HG03108 (cell line): ENCODE measurements at regions not wholly inside any gene's neighbourhood (a gene's known extent, or its start where the extent isn't known, plus 50 kb on each side); places are given as distances from the start of the nearest gene placed in this dataset.

Experiments
- ATAC-seq: cut with Tn5 transposase; IDR thresholded peaks from one replicate; pipeline ENCODE4 v1.9.1; 2021; ENCODE audit warnings: moderate library complexity; ENCODE audit not compliant: unreplicated experiment

DNA sequence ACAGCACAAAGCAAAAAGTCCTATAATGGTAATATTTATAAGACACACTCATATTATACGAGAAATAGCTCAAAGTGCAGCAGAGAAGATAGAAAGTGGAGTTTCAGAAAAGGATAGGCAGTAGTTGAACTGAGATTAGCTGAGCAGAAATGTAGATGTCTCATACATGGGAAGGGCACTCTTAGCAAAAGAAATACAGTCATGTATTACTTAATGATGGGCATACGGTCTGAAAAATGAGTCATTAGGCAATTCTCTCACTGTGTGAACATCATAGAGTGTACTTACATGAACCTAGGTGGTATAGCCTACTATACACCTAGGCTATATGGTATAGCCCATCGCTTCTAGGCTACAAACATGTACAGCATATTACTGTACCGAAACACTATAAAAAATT lies 671.3 kb downstream of the RPS29 start:
- ATAC-seq, result no peak

DNA sequence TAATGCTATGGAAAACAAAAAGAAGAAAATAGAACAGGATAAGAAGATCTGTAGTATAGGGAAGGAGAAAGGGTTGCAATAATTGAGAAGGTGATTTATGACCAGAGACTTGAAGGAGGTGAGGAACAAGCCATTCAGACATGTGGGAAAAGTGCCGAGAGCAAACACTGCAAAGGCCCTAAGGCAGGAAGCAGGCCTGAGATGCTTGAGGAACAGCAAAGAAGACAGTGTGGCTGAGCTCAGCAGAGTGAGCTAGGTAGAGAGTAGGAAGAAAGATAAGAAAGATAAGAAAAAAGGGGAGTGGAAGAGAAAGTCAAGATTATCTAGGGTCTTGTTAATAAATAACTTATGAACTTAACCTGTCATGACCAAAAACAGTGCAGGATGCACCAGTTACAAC lies 671.8 kb downstream of the RPS29 start:
- no peak for ATAC-seq

DNA sequence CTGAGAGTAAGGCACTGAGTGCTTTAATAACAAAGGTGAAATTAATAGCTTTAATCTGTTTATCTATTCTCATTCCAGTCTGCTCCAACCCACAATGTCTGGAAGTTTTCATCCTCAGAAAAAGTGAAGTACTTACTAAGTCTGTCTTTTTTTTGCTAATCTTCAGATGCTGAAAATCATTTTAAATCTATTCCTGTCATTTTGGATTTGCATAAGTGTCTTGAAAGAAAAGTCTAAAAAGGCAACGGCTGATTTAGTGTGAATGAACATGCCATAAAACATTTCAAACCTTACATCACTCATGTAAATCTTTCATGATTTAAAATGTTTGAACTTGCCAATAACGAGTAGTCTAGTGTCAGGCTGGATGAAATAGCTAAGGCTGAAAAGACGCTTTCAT lies 685.6 kb downstream of the RPS29 start:
- ATAC-seq, result no peak

DNA sequence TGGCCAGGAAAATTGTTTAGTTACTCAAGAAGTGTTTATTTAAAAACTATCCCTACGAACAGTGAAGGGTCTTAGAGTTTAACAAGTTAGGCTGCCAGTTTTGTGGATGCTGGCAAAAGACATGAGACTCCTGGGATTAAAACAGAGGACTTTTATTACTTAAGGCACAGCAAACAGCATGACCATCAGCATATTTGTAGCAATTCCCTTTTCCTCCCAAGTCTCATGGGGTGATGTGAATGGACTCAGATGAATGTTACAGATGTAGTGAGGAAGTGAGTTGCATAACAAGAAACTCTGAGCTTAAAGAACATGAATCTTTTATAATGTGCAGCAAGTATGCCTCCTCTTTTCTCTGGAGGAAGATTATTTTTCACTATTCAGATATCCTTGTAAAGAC lies 695.8 kb downstream of the RPS29 start:
- no peak for ATAC-seq

DNA sequence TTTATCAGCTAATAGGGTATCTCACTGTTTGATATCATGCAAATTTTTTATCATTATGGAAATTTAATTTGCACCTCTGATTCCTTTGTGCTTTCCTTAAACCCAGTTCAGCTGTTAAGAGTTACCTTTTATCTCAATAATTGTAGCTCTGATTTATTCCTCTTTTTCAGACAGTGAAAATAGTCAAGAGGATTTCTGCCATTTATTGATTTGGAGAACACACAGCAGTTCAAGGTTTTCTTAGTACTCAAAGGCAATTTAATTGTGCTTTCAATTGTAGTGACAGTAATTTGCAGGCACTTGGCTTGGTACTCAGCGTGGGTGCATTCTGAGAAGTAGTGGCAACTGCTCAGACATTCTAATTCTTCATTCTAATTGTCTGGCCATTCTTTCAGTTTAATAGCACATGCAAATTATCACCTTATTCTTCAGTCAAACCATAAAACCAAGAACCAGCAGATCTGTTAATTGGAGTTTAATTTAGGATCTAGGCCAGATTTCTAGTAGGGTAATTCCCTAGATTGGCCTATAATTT lies 709.3 kb downstream of the RPS29 start:
- no peak for ATAC-seq

DNA sequence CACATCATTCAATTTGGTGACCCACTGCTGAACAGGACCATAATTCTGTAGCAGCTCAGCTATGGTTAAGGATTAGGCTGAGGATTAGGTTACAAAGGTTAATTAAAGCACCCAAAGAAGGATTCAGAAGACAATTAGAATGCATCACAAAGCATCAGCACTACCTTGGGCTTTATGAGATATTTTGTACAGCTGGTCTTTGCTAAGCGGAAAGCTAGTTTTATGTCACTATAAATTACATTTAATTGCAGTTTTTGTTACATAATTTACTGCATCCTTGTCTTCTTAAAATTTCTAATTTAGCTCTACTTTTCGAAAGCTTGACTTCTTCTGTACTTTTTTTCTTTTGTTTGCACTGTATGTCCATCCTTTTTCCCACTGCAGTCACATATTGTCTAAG lies 711.5 kb downstream of the RPS29 start:
- ATAC-seq, result no peak

DNA sequence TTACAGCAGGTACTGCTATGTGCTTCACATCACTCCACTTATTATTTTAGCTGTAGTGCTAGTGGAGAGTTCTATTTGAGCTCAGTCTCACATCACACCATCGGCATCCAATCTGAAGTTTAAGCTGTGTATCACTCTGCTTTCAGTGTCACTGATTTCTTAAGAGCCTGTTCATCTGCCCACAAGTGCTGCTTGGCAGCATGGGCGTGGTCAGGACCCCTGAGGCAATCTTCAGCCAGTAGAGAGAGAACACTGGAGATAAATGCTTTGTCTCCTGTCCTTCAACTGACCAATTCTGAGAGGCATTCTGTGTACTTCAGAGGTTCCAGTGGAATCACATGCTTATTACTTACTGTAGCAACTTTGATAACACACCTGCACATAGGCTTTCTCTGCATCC lies 728.8 kb downstream of the RPS29 start:
- ATAC-seq, result no peak

DNA sequence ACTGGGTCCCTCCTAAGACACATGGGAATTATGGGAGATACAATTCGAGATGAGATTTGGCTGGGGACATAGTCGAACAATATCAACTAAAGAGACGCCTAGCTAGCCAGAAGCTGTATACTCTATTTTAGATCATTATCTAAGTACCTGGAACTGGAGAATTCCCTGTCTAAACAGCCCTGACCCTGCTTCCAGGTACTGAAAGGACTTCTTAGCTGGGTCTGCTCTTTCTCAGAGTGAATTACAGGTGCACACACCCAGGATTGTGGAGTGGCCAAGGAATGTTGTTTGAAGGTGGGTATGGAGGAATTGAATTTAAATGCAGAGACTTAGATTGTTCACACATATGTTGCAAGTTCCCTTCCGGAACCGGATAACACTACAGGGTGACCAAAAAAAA lies 733.0 kb downstream of the RPS29 start:
- no peak for ATAC-seq

DNA sequence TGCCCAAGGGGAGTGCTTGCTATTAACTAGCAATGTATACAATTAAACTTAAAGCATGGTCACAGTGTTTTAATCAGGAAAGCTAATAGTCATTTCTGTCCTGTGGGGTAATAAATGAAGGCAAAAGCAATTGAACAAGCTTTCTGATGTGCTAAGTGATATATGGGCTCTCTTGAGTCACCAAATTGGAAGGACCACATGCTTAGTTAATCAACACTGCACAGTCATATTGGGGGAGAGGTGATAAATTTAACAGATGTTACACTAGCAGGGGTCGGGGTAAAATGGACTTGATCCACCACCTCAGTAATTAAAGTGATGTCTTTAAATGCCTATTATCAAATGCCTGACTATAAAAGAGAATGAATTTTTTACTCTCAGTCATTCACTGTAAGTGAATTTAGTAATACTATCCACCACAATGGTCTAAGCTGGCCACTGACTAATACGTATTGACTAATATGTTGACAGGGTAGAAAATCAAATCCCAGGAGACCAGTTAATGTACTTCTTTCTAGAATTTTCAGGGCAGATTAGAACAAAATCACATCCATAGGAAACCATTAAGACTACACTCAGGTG lies 736.3 kb downstream of the RPS29 start:
- ATAC-seq, result no peak

DNA sequence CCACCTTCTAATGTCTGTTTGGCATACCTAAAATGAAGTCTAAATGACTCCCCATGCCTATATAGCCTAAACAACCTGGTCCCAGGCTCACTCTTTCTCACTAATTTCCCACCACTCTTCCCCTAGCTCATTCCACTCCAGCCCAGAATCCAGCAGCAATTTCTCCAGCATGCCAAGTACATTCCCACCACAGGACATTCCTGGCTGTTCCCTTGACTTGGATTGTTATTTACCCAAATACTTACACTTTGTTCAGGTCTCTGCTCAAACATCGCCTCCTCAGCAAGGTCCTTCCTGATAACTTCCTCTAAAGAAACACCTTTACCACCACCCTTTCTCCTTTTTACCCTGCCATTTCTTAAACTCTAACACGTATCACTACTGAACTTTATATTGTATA lies 743.4 kb downstream of the RPS29 start:
- no peak for ATAC-seq

DNA sequence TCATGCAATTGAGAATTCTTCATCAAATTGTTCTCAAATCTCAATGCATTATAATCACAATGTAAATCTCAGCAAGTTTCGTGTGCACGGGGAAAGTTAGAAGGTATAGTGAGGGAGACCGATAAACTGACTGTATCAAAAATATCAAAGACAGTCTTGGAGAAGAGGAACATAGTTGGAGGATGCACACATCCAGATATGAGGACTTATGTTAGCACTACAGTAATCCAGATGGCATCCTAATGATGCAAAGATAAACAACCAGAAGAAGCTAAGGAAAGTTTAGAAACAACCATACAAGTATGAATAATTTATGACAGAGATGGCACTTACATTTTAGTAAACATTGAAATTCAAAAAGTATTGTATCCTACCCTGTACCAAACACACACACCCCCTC lies 760.1 kb downstream of the RPS29 start:
- no peak for ATAC-seq

DNA sequence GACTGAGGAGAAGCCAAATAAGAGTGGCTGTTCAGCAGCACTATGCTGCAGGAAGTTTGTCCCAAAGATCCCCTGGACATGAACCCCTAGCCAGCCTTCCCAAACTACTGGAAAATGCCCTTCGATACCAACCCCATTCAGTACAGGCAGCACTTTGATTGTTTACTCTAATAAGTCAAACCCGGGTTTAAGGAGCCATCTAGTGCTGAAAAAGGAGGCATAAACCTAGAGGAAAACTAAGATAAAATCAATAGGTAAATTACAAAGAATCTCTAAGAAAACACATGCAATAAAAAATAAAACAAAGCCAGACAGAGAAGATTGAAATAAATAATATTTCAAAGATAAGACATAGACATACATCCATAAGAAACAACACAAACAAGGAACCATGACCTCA lies 771.6 kb downstream of the RPS29 start:
- ATAC-seq, result no peak

DNA sequence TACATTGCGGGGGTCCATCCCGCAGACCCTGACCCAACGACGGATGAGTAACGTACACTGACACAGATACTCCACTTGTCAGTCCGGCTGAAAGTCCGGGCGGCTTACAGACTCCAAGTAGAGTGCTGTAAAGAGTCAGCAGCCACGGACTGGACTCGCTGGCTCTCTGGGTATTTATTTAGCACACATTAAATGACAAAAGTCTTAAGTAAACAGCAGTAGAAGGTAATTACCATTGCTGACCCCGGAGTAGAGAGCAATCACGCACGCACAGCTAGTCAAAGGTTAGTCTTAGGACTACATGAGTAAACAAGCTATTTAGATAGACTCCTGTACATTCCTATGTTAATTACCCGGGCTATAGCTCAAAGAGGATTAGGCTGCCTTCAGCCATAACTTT lies 780.9 kb downstream of the RPS29 start:
- no peak for ATAC-seq

DNA sequence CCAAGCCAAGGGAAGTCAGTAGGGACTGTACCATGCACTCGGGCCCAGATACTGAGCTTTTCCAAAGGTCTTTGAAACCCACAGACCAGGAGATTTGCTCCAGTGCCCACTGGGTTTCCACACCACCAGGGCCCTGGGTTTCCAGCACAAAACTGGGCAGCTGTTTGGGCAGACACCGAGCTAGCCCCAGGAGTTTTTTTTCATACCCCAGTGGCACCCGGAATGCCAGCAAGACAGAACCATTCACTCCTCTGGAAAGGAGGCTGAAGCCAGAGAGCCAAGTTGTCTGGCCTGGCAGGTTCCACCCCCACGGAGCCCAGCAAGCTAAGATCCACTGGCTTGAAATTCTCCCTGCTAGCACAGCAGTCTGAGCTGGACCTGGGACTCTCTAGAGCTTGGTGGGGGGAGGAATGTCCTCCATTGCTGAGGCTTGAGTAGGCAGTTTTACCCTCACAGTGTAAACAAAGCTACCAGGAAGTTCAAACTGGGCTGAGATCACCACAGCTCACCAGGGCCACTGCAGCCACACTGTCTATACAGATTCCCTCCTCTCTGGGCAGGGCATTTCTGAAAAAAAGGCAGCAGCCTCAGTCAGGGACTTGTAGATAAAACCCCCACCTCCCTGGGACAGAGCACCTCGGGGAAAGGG lies 793.7 kb downstream of the RPS29 start:
- no peak for ATAC-seq

DNA sequence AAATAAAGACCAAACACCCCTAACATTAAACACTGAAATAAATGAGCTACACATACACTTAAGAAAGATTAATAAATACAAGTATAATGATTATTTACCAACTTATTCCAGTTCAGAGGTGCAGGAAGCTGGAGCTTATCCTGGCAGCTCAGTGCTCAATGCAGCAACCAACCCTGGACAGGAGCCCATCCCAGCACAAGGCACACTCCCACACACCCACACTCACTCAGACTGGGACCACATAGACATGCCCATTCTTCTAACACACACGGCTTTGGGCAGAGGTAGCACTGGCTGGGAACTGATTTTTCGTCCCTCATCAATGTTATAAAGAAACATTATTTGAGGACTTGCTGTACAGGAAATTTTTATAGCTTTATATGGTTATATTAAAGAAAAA lies 797.4 kb downstream of the RPS29 start:
- no peak for ATAC-seq

DNA sequence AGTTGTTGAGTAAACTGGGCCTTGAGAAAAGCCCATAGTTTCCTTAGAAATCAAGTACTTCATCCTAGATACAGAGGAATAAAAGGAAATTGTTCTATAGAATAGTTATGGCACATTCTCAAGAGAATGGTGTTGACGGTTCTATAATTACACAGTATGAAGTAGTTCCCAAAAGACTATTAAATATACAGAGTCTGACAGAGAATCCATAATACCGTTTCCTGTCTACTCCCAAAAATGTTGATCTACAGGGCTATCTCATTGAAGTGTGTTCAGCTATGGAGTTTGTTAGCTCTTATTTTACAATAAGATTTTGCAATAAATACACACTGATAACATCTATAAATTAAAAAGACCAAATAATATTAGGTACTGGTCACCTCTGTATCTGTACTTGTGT lies 799.7 kb downstream of the RPS29 start:
- ATAC-seq, result no peak

DNA sequence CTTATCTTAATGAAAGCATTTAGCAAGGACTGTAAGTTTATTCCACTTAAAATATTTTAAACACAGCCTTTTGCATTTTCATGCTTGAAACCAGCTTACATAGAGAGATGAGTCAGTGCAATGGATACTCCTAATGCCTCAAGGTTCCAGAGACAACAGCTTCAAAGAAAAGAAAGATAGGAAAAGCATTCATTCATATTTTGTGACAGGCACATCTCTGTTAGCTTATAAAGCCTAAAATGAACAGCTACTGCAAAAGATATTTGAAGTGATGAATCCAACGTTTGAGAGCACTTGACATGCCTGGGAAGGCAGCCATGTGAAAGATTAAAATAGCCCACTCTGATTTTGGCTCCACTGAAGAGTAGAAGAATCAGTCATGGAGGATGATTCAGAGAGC lies 814.5 kb downstream of the RPS29 start:
- ATAC-seq, result no peak

DNA sequence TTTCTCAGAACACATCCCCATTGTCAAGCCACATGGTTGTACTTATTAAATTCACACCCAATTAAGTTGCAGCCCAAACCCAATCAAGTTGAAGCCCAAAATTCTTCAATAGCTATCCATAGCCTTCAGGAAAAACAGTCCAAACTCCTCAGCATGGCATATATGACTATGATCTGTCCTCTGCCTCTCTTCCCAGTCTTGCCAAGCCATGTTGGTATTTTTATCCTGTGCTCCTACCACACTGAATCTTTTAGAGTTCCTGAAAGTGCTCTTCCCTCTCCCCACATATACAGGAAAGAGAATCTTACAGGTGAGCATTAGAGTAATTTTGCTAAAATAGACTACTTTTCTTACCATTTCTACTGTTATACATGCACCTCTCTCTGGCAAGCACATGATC lies 834.9 kb downstream of the RPS29 start:
- ATAC-seq, result no peak

DNA sequence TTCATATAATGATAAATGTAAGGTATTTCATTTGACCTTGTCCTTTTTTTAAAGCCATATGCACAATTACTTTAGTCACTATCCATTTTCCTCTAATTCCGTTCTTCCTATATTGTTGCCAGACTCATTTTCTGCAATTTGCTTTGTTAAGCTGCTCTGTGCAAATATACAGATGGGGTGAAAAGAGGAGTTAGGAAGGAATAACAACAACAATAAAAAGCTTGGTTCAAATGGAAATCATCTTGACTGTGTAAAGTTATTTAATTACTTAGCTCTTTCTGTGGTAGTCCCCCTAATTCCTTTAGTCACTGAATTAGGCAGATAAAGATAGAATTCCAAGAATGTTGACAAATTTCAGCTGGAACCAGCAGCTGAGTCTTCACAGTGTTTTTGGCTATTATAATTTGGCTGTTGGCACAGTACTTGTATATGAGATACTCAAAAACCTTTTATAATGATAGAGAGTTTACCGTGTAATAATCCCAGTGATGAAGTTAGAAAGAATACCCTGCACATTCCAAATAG lies 838.0 kb downstream of the RPS29 start:
- no peak for ATAC-seq

DNA sequence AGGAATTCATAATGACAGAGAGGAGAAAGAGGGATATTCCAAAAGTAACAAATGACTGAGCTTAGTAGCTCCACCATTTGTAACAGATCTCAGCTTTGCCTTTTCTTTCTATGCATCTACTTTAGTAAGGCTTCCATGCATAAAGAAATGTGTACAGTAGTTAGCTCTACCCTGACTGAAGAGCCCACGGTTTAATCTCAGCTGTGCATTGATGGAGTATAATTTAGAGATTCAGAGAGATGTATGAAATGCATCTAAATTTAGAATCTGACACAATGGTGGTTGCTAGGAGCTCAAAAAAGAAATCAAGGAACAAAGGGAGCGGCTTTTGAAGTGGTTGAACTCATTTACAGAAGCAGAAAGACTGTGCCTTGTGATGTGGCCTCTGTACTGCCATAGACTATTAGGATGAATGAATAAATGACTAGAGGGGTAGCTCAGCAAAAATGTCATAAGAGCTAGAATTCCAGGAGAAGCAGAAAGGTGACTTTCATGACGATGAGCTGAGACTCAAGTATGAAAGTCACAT lies 838.6 kb downstream of the RPS29 start:
- ATAC-seq, result no peak

DNA sequence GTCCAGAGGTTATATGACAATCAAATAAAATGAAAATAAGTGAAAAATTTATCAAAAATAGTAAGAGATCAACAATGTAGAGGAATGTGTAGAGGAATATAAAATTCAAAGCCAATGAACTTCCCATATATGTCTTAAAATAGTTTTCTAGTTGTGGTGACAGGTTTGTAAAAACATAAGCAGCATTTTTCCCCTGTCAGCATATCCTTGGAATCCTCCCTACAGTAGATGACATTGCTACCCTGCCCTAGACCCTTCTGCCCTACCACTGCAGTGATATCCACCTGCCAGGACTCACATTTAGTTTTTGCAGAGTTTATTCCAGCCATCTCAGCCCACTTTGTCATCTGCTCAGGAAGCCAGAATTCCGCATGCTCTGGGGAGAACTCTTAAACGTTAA lies 842.0 kb downstream of the RPS29 start:
- no peak for ATAC-seq

DNA sequence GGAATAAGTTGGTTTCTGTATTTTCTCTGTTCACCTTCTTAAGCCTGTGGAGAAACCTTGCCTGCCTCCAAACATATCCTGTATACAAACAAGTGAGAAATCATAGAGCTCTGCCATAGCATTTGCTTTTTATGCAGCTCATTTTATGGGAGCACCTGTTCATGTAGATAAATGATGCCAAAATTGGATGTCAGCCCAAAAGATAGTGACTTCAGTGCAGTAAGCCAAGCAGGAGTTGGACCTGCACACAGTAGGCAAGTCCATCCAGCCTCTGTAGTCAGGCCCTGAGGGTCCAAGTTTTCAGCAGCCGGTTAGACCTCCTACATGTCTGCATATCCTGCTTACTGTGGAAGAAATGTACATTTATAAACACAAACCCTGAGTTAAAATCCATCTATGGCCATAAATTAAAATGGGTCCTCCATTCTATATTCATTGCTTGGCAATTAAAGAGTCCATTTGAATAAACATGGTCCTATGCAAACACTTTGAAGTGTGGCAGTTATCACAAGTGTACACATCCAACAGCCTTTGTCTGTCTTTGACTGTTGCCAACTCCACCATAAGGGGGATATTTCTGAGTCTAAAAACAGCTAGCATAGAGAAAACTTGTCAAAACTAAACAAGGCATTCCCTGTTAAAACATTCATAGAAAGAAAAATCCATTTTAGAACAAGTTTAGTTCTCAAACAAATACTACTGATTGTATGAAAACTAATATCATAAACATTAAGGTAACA lies 847.8 kb downstream of the RPS29 start:
- no peak for ATAC-seq
